GM18502 (cell line): ENCODE measurements at regions not wholly inside any gene's neighbourhood (a gene's known extent, or its start where the extent isn't known, plus 50 kb on each side); places are given as distances from the start of the nearest gene placed in this dataset.
"Not testable (repeated sequence)": the region's sequence is repeated elsewhere in the genome, so short reads cannot be mapped to it uniquely, and the experiment has no call there.

ENCODE experiments used
- ATAC-seq: cut with Tn5 transposase; IDR thresholded peaks from one replicate; pipeline ENCODE4 v1.9.1; 2021; ENCODE audit warnings: mild to moderate bottlenecking; ENCODE audit not compliant: unreplicated experiment, poor library complexity

DNA sequence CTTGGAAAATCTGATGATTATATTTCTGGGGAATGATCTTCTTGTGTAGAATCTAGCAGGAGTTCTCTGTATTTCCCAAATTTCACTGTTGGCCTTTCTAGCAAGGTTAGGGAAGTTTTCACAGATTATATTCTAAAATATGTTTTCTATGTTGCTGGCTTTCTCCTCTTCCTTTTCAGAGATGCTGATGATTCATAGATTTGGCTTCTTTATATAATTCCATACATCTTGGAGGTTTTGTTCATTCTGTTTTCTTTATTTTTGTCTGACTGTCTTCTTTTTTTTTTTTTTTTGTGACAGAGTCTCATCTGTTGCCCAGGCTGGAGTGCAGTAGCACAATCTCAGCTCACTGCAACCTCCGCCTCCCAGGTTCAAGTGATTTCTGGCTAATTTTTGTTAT, 957.9 kb upstream of the SLIT2 start:
- no peak for ATAC-seq

DNA sequence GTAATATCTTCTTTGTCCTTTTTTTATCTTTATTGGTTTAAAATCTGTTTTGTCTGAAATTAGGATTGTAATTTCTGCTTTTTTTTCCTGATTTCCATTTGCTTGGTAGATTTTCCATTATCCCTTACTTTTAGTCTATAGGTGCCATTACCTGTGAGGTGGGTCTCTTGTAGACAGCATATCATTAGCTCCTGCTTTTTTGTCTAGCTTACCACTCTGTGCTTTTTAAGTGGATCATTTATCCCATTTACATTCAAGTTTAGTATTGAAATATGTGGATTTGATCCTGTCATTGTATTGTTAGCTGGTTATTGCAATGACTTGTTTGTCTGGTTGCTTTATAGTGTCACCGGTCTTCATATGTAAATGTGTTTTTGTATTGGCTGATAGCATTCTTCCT, 958.6 kb upstream of the SLIT2 start:
- no peak for ATAC-seq

DNA sequence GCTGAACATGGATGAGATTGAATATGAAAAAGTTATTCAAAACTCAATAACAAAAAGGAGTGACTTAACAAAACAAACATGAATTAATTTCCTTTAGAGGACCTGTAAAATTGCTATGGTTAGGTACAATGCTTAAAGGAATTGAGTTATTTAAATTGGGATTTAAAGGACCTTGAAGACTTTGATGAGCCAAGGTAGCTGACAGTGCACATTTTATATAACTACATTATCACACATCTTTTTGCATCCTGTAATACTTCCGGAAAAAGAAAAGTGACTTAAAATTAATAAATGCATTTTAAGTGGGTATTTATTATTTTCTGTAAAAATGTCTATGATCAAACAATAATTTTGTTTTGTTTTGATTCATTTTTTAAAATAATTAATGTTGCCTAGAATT, 964.8 kb upstream of the SLIT2 start:
- ATAC-seq: no peak

DNA sequence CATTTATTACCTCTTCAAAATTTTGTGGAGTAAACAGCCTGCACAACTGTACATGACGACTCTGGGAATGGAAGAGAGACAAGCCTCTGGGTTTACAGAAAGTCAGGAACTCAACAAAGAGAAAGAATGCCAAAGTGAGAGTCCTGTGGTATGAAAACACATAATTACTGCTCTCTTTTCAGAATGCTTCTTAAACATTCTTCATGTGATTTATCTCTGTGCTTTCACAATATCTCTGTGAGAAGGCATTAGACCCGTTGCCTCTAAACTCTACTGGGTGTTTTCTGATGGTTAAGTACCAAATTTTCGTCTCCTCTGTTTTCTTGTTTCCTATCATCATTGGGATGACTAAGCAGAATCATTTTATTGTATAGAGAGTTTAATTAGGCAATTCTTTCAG, 966.6 kb upstream of the SLIT2 start:
- no peak for ATAC-seq

DNA sequence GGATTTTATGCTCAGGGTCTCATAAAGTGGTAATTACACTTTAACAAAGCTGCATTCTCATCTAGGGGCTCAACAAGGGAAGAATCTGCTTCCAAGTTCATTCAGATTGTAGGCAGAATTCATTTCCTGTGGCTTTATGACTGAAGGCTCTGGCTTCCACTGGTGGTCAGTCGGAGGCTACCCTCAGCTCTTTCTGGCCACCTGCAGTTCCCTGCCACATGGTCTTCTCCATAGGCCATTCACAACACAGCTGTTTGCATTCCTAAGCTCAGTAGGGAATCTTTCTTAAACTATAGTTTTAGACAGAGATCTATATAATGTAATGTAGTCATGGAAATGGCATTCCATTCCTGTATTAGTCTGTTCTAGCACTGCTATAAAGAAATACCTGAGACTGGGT, 973.0 kb upstream of the SLIT2 start:
- ATAC-seq: no peak

DNA sequence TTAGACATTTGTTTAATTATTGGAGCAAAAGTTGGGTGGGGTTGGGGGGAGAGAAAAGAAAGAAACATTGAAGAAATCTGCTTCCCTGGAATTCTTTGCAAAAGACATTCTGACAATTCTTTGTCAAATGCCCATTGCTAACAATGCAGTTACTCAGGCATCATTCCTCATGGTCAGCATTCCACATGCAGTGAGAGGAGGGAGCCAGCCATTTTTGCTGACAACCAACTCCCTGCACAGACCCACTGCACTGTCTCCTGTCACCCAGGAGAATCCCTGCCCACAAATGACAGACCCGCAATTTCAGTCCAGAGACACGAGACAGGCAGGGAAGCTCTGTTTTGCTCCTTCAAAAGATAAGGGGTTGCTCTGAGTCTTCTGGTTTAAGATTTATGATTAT, 985.1 kb upstream of the SLIT2 start:
- ATAC-seq: no peak

DNA sequence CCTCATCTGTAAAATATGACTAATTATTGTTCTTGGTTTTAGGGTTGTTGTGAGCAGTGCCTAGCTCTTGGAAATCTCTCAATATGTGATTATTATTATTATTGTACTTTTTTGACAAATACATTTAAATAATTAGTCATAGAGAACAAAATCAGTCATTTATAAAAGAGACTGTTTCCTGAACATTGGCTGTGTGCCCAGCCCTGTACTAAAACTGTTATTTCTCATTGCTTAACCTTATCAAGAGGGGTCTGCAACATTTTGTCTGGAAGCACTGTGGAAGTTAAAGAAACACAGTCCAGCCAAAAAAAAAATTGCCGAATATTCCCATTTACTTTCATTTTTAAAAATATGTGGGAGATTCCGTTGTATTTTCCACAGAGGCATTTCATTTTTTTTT, 989.2 kb upstream of the SLIT2 start:
- ATAC-seq: no peak

DNA sequence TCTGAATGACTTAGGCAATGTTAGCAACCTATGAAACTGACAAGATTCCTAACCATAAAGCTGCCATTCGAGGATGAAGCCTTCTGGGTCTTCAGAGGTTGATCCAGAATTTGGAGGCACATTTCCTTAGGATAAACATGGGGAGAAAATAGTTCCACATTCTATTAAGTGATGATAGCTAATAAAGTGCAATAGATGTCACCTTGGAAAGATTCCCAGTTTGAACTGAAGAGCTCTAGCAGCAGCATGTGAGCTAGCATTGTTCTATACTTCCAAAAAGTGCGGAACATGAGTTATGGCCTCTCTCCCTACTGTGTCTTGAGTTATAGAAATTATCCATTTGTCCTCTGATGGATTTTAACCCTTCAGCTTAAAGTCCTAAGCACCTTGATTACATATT, 991.4 kb upstream of the SLIT2 start:
- ATAC-seq: no peak

DNA sequence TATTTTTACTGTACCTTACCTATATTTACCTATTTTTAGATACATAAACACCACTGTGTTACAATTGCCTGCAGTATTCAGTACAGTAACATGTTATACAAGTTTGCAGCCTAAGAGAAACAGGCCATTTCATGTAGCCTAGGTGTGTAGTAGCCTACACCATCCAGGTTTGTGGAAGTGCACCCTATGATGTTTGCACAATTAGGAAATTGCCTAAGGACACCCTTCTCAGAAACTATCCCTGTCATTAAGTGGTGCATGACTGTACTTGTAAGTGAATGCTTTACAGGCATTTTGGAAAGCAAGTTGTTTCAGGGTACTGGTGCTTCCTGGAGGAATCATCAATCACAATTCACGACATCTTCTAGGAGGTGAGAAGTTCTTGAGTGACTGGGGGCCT, 991.8 kb upstream of the SLIT2 start:
- no peak for ATAC-seq

DNA sequence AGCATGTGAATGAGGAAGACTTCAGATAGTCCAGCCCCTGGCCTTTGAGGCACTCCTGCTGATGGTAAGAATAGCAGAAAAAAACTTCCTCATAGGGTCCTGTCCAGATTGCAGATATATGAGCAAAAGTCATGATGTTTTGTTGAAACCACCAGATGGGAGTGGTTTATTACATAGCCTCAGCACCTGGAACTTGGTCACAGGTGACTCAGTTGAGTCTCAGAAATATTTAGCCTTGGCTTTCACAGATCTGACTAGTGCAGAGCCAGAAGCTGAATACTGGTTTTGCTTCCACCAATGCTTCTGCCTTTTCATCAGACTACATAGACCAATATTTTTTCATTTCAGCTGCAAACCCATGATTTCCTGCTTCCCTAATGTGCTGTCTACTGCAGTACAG, 994.9 kb upstream of the SLIT2 start:
- ATAC-seq: no peak

DNA sequence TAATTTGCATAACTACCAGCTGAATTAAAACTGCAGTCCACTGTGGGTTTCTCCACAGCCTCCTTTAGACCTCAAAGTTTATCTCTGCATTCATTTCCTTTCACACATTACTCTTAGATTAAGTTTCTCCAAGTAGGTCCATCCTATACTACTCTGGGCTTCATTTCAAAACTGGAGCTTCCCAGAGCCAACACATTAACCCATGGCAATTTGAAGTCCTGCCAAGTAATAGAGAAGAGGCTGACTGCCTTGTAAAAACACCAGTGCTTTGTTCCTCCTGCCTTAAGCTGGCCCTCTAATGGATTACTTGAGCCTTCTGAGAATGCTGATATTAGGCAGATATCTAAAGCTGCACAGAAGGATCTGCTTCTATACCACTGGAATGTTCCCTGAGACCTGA, 997.2 kb upstream of the SLIT2 start:
- no peak for ATAC-seq

DNA sequence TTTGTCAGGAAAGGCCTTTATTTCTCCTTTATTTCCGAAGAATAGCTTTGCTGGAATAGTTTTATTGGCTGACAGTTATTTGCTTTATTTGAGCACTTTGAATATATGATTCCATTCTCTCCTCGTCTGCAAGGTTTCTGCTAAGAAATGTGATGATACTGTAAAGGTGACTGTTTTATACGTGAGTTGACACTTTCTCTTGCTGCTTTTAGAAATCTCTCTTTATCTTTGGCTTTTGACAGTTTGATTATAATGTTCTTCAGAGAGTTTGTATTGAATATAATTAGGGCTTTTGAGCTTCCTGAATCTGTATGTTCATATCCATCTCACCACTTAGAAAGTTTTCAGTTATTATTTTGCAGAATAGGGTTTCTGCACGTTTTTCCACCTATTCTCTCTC, 1003.7 kb upstream of the SLIT2 start:
- no peak for ATAC-seq

DNA sequence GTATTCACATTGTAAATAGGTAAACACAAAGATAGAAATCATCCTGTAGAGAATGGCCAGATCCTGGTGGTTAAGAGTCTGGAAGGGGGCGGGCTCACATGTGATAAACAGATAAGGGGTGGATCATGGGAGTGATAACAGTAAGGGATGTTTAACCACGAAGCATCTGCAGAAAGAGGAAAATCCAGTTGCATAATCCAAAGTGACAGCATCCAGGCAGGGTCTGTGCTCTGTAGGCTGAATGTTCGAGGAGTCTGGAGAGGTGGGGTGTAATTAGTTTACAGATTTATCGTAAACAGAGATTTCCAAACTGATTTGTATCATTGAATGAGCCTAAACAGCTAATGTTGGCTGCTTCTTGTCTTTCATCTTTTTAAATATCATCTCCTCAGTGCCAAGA, 1009.8 kb upstream of the SLIT2 start:
- ATAC-seq: no peak

DNA sequence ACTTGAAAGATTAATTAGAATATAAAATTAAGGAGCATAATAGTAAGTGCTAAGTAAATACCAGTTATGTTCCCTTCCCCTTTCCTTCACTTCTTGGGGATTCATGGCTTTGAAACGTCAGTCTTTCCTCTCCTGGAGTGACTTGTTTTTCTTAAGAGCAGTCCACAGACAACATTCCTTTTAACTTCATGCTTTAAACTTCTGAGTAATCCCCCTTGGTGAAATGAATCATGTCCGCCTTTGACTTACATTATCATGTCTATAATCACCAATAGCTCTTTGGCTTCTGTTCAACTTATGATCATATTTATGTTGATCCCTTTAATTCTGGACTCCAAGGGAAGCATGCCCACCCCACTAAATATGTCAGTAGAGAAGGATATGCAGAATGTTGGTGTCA, 1012.1 kb upstream of the SLIT2 start:
- ATAC-seq: no peak

DNA sequence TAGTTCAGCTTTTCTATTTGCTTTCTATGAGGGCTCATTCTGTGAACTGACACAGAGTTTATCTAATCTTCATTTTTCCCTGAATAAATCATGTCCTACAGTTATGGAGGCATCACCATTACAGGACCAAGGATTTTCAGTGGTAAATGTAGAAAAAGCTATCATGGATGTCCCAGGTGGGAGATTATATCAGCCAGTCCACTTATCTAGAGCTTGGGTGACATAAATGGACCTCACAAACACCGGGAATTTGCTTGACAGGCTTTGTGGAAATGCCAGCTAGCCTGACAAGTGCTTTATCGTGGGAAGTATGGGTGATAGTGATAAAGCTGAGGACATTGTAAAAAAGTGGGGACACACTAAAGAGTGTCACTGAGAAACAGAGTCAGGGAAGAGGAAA, 1015.2 kb upstream of the SLIT2 start:
- ATAC-seq: no peak

DNA sequence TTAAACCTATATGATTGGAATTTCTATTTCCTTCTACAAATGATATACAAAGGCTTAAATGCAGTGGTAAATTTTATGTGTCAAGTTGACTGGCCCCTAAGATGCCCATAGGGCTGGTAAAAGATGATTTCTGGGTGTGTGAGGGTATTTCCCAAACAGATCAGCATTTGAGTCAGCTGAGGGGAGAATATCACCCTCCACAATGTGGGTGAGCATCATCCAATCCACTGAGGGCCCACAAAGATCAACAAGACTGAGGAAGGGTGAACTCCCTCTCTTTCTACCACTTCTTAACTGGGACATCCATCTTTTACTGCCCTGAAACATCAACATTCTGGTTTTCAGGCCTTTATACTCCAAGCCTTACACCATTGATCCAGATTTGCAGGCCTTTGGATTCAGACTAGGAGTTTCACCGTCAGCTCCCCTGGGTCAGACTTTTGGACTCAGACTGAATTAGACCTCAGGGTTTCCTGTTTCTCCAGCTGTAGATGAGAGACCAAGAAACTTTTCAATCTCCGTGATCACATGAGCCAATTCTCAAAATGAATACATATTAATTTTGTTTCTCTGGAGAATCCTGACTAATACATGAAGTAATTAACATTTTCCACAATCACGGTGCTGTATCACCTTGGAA, 1020.7 kb upstream of the SLIT2 start:
- ATAC-seq: no peak

DNA sequence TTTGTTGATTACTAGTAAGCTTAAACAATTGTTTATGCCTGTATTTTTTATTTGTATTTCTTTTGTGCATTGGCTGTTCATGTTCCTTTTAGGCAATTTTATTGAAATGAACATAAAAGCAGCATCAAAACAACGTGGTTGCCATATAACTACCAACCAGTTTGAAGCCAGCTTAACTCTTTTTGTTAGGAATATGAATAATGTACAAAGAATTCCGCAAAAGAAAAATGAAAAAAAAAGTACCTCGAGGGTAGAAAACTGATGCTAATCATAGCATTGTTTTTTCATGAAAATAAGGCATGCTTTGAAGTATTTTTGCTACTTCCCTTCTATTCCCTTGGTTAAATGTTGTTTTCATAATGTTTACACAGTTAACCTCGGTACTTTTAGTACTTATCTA, 1024.0 kb upstream of the SLIT2 start:
- ATAC-seq: no peak

DNA sequence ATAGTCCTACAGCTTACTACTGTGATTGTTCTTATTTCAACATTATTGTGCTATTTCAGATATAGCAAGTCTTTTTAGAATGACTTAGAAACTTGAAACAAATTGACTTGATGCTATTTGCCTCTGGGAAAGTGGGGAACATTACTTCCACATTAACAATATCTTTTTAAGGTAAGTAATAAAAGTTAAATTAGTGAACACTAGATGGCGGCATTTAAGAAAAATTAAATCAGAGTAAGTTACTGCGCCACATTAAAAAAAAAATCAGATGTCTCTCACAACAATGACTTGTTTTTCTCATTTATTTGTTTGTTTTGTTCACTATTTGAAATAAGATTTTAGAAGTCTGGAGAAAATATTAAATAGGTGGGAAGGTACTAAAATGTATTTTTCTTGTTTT, 1026.9 kb upstream of the SLIT2 start:
- no peak for ATAC-seq

DNA sequence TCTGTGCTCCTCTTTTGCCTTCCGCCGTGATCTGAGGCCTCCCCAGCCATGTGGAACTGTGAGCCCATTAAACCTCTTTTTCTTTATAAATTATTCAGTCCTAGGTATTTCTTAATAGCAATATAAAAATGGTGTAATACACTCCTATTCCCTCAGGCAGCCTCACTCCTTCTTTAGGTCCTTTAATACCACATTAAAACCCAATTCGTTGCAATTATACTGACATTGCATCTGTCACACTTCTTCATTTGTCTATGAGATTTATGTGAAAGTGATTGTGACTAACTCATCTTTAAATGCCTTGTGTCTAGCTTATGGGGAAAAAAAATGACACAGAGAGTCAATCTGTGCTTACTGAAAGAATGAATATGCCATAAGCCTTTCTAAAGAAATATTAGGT, 1035.2 kb upstream of the SLIT2 start:
- ATAC-seq: no peak

DNA sequence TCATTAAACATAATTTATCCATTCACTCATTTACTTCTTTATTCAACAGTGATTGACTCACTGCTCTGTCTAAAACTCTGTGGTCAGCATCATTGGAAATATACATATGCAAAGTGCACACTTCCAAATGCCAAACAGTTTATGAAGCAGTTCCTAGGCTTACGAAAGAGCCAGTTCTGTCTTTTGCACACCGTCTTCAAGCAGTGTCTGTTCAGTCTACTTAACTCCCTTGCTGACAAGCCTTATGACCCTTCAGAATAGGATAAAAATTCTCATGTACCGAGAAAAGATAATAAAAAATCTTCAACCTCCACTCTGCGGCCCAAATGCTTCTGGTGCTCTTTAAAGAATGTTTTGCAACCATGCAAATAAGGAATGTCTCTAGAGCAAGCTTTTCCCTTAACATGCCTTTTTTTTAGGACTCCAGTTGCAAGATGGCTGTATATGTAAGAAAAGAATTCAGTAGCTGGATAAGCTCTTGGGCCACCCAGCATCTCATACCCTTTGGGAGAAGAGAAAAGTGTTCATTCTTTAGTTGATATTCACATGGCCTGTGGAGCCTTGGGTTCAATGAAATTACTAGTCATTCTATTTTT, 1037.0 kb upstream of the SLIT2 start:
- no peak for ATAC-seq

DNA sequence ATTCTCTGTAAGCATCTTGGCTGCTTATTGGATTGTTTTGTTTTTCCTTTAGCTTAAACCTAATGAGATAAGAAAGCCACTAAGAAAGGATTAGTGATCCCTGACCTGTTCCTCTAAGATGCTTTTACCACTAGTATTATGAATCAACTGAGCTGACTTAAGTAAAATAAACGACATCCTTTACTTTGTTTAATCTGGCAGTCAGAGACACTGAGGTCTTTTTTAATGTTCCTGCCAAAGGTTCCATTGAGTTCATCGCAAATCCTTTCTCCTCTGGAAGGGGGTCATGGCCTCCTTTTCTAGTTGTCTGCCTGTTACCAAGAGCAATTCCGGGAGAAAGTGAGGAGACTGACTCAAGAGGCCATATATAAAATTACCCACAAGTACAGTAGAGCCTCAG, 1038.3 kb upstream of the SLIT2 start:
- ATAC-seq: no peak

DNA sequence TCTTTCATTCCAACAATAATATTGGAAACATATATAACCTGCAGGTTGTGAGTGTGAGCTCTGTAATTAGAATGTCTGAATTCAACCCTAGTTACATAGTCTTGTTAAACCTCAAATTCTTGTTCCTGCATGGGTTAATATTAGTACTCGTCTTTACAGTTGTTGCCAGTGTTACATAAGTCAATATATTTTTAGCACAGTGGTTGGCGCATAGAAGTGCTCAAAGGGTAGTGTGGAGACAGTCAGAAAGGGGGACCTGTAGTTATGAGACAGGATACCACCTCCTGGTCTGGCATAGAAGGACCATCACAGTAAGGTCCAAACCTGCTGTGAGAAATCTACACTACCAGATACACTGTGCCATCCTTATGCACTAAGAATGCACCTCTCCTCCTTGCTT, 1045.9 kb upstream of the SLIT2 start:
- no peak for ATAC-seq

DNA sequence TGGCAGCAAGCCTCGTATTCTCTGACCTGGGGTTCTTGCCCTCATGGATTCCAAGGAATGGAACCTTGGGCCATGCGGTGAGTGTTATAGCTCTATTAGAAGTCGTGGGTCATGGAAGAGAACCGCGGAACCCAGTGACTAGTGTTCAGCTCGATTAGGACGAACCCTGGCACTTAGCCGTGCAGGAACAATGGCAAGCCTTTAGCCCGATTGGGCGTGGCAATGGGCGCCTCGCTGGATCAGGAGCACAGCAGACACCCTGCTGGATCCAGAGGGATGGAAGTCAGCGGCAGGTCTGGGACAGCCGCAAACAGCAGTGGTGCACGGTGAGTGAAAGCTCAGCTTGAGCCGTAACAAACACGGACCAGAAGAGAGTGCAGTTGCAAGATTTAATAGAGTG, 1053.9 kb upstream of the SLIT2 start:
- ATAC-seq: not testable (repeated sequence)
